ENCODE measurements at regions not wholly inside any gene's neighbourhood (a gene's known extent, or its start where the extent isn't known, plus 50 kb on each side); places are given as distances from the start of the nearest gene placed in this dataset.

DNA sequence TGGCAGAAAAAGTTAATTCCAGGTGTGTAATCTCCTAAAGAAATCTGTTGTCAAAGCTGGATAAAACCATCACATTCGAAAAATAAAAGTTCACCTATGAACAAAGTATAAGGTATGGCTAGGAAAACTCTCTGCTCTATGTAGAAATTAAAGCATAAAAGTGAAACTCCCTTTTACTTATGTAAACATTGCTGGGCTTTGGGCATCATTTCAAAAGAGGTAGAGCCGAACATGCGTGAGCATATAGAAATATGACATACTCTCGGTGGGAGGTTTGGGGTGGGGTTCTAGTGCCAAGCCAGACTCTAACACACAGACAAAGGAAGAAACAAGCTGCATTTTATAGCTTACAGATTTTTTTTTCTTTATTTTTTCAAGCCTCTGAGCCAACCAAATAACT lies 306.8 kb upstream of the ATP11B start:
- DNase-seq (ENCODE audit: extremely low spot score) = no peak
- CTCF ChIA-PET = interaction anchor here (0.9 kb wide), 1 partner anchor 20 kb away, joined by 3 read pairs; no protein-coding TSS in a partner anchor
- TF ChIP-seq, protein P1, sequence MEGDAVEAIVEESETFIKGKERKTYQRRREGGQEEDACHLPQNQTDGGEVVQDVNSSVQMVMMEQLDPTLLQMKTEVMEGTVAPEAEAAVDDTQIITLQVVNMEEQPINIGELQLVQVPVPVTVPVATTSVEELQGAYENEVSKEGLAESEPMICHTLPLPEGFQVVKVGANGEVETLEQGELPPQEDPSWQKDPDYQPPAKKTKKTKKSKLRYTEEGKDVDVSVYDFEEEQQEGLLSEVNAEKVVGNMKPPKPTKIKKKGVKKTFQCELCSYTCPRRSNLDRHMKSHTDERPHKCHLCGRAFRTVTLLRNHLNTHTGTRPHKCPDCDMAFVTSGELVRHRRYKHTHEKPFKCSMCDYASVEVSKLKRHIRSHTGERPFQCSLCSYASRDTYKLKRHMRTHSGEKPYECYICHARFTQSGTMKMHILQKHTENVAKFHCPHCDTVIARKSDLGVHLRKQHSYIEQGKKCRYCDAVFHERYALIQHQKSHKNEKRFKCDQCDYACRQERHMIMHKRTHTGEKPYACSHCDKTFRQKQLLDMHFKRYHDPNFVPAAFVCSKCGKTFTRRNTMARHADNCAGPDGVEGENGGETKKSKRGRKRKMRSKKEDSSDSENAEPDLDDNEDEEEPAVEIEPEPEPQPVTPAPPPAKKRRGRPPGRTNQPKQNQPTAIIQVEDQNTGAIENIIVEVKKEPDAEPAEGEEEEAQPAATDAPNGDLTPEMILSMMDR (IDR thresholded peaks at IDR 0.05; ENCODE audit: control extremely low read depth, extremely low read depth, low read depth, missing control alignments) = no peak
- POLR2A ChIA-PET = no interaction called here

DNA sequence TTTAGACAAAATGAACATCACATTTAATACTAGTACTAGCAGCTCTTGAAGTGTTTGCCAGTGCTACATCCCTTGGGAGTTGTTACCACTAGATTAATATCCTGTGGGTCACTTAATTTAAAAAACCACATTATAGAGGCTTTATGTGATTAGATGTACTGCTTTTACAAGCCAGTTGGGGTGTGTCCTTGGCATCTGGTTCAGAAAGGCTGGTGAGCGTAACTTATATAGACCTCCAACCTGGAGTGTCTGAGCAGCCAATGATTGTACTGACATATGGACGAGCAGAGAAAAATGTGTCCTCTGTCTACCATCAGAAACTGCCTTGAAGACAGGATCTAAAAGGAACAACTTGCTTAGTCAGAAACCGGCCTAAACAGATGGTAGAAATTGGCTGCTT lies 306.2 kb upstream of the ATP11B start:
- CTCF ChIA-PET = interaction anchor here (0.9 kb wide), 1 partner anchor 20 kb away, joined by 3 read pairs; no protein-coding TSS in a partner anchor
- DNase-seq (ENCODE audit: extremely low spot score) = no peak
- TF ChIP-seq, protein P1 (IDR thresholded peaks at IDR 0.05; ENCODE audit: control extremely low read depth, extremely low read depth, low read depth, missing control alignments) = no peak
- POLR2A ChIA-PET = no interaction called here

DNA sequence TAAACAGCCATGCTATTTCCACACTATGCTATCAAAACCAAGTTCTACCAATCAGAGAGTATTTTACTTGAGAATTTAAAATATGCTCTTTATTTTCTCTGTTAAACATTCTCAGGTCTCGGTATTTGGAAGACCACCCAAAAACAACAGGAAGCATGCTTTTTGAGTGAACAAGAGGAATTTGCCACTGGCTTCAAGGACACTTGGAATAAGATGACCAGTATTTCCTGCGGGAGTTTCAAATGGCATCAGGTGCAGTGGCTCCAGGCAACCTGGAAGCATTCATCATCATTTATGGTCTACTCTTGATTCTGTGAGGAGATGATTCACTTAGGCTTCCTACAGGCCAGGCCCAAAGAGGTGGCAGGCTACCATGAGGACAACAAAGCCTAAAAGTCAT lies 305.7 kb upstream of the ATP11B start:
- ChIA-PET CTCF (no interaction called here), POLR2A (no interaction called here)
- DNase-seq (ENCODE audit: extremely low spot score) = no peak
- TF ChIP-seq, protein P1 (IDR thresholded peaks at IDR 0.05; ENCODE audit: control extremely low read depth, extremely low read depth, low read depth, missing control alignments) = no peak

DNA sequence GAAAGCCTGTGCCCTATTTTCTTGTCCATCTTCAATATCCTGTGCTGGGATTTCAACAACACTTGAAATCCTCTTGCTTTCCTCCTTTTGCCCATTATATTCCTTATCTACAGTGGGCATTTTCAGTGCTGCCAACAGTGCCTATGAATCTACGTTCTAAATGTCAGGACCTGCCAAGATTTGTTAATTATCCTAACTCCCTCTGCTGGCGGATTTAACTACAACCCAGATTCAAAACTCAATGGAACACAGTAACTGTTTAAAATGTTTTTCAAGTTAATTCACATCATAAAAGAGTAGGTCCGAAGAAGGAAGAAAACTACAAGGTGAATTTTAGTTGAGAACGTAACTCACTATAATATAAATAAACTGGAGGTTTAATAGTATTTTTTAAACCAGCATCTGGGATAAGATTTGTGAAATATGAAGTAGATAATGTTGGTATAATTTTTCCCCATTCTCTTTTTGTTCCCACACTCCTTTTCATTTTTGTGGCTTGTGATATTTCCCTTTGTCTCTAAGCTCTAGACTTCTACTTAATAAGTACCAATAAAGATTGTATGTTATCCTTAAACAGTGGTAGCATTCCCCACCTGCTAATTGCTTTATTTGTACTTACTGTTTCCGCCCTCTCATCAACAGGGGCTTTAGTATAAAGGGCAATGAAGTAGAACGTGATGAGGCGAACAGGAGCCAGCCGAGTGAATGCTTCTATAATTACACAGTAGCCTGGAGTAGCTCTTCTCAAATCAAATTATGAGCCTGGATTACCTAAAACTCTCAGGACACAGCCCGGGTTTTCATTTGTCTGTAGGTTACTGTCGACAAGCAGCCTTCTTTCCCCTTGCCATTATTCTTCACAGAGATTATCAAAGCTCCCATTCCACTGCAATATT lies 302.5 kb upstream of the ATP11B start:
- ChIA-PET CTCF (interaction anchor here (1.5 kb wide), 3 partner anchors 9 to 193 kb away, joined by 3 to 6 read pairs (median 4); no protein-coding TSS in a partner anchor), POLR2A (no interaction called here)
- TF ChIP-seq, protein P1 (IDR thresholded peaks at IDR 0.05; ENCODE audit: control extremely low read depth, extremely low read depth, low read depth, missing control alignments) = no peak
- DNase-seq (ENCODE audit: extremely low spot score) = no peak

DNA sequence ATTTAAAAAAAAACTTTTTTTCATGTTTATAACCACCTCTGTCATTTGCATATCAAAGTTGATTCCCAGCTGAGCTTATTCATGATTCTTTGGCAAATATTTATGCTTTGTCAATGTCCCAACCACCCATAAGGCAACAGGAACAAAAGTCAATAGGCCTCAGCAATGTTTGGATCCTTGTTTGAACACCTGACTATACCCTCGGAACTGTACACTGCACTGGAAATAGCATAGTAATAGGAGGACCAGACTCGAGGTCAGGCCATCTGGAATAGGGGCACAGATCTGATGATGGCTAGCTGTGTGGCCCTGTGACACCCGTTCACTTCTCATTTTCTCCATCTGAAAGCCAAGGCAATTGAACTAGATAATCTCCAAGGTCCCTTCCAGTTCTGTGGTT lies 301.7 kb upstream of the ATP11B start:
- DNase-seq (ENCODE audit: extremely low spot score) = no peak
- CTCF ChIA-PET = interaction anchor here (1.5 kb wide), 3 partner anchors 9 to 192 kb away, joined by 3 to 6 read pairs (median 4); no protein-coding TSS in a partner anchor

DNA sequence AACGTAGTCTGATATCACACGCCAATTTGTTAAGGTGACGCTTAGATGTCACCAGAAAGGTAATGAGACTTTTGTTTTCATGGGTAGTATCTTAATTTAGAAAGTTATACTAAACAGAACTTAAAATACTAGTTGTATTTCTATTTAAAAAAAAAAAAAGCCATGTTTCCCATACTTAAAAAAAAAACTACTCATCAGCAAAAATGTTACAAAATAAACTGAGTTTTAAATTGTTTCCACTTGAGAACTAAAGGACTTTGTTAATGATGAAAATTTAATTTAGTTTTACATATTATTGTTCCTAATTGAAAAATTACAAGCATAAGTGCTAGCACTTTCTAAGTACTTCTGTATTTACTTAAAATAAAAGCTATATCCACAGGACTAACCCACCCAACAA lies 300.8 kb upstream of the ATP11B start:
- TF ChIP-seq, protein P1 (IDR thresholded peaks at IDR 0.05; ENCODE audit: control extremely low read depth, extremely low read depth, low read depth, missing control alignments) = no peak
- ChIA-PET CTCF (interaction anchor here (1.5 kb wide), 1 partner anchor 19 kb away, joined by 3 read pairs; no protein-coding TSS in a partner anchor), POLR2A (no interaction called here)
- DNase-seq (ENCODE audit: extremely low spot score) = no peak

More for the DNA sequence above, 301.7 kb upstream of the ATP11B start:
- POLR2A ChIA-PET = no interaction called here
- TF ChIP-seq, protein P1 (IDR thresholded peaks at IDR 0.05; ENCODE audit: control extremely low read depth, extremely low read depth, low read depth, missing control alignments) = no peak
